ENCODE measurements at regions not wholly inside any gene's neighbourhood (a gene's known extent, or its start where the extent isn't known, plus 50 kb on each side); places are given as distances from the start of the nearest gene placed in this dataset.

GRCh38 chr16:65200156-65200773 is 78.4 kb upstream of the CDH11 start:
- Histone ChIP-seq H2AFZ (ENCODE audit: low read length) (no peak overlapping the region), H3K36me3 (ENCODE audit: control insufficient read depth in 2 of 4, insufficient read depth in 4 of 4, low read length in 3 of 4) (no peaks in the 10 kb centered on the region), H2BK5ac (ENCODE audit: low read depth, low read length) (no peak overlapping the region), H3K23me2 (ENCODE audit: low read depth, low read length) (no peaks in the 10 kb centered on the region), H3K9ac (replicated peaks in 1 of 4; ENCODE audit: extremely low read depth in 1 of 4, low read depth in 3 of 4, low read length in 3 of 4) (no peak overlapping the region), H2BK12ac (ENCODE audit: low read depth, low read length) (no peak overlapping the region), H4K91ac (replicated peaks; ENCODE audit: insufficient read length, low read length) (no peak overlapping the region), H4K5ac (ENCODE audit: insufficient read length, low read depth, low read length) (no peak overlapping the region), H3K27ac (ENCODE audit: low read depth, low read length) (no peak overlapping the region), H3K4me3 (ENCODE audit: extremely low read depth in 1 of 4, insufficient read depth in 2 of 4, low read depth in 3 of 4, low read length in 4 of 4) (no peak overlapping the region), H3K23ac (ENCODE audit: insufficient read length) (no peak overlapping the region), H3K18ac (ENCODE audit: extremely low read depth, low read length) (no peak overlapping the region), H4K8ac (ENCODE audit: extremely low read depth, insufficient read depth, low read length) (no peak overlapping the region), H3K4me2 (ENCODE audit: insufficient read depth in 1 of 2, low read depth in 2 of 2, low read length in 2 of 2) (no peak overlapping the region), H3K4ac (replicated peaks; ENCODE audit: insufficient read length, low read depth, low read length) (no peak overlapping the region), H3K9me3 (ENCODE audit: insufficient read depth in 2 of 2, low read depth in 1 of 2, low read length in 1 of 2) (no peaks in the 10 kb centered on the region), H2BK20ac (ENCODE audit: low read length) (no peak overlapping the region), H2AK5ac (ENCODE audit: low read depth, low read length) (no peak overlapping the region), H2BK120ac (replicated peaks; ENCODE audit: low read depth, low read length) (no peak overlapping the region), H2BK15ac (ENCODE audit: low read length) (no peak overlapping the region), H3K79me2 (ENCODE audit: control insufficient read depth in 1 of 2, insufficient read depth in 2 of 2, low read length in 2 of 2) (no peaks in the 10 kb centered on the region), H4K20me1 (replicated peaks in 1 of 2; ENCODE audit: control insufficient read depth in 1 of 2, insufficient read depth in 2 of 2, low read length in 2 of 2) (no peaks in the 10 kb centered on the region), H3K14ac (ENCODE audit: insufficient read length) (no peak overlapping the region), H3K56ac (replicated peaks; ENCODE audit: insufficient read length, low read depth, low read length) (no peak overlapping the region), H3K4me1 (replicated peaks in 1 of 4; ENCODE audit: control insufficient read depth in 3 of 4, insufficient read depth in 4 of 4, low read length in 3 of 4) (no peaks in the 10 kb centered on the region), H3K27me3 (replicated peaks in 1 of 4; ENCODE audit: control insufficient read depth in 3 of 4, extremely low read depth in 1 of 4, insufficient read depth in 3 of 4, low read length in 3 of 4) (no peaks in the 10 kb centered on the region), H3K79me1 (ENCODE audit: low read depth, low read length) (no peaks in the 10 kb centered on the region)
- CTCF ChIA-PET (ENCODE audit: partially characterized antibody), result interaction anchor here (1.4 kb wide), 1 partner anchor 12 kb away, joined by 3 read pairs; no protein-coding TSS in a partner anchor
- TF ChIP-seq EGR1 (IDR thresholded peaks at IDR 0.05; ENCODE audit: borderline replicate concordance, low read depth, low read length) (no peak), SP1 (IDR thresholded peaks at IDR 0.05; ENCODE audit: low read depth, low read length) (no peak), CEBPB (IDR thresholded peaks at IDR 0.05; ENCODE audit: low read depth, low read length) (no peak)
- FAIRE-seq (no peak), DNase-seq (ENCODE audit: low read depth in 1 of 2, low spot score in 2 of 2) (no peak)
- 85% methylated on average over 5 of the region's 5 CpGs; no CpG with 5 or more reads in 1 of the 2 experiments for WGBS, 2 experiments (ENCODE audit: extremely low coverage in 1 of 2, insufficient coverage in 1 of 2, insufficient read length in 1 of 2, insufficient replicate concordance in 2 of 2, low coverage in 1 of 2, low lambda C conversion rate in 2 of 2, missing lambda C conversion rate in 1 of 2)
- POLR2A ChIA-PET (ENCODE audit: partially characterized antibody), result no interaction called here

Measured in H1 (cell line).